GM19099 (cell line): ENCODE measurements at regions not wholly inside any gene's neighbourhood (a gene's known extent, or its start where the extent isn't known, plus 50 kb on each side); places are given as distances from the start of the nearest gene placed in this dataset.

ENCODE experiments used
- POLR2A ChIP-seq: IDR thresholded peaks from 3 replicates; pipeline ENCODE4 v1.6.1; 2011; ENCODE audit warnings: low read depth; ENCODE audit not compliant: insufficient read length; ENCODE audit errors: extremely low read depth

GRCh38 chr6:112481211-112481610 lies 134.1 kb downstream of the RFPL4B start:
- TF ChIP-seq POLR2A = no peak

- no peak for TF ChIP-seq POLR2A
These were observed 135.2 kb downstream of the RFPL4B start for GRCh38 chr6:112482373-112482772.

- TF ChIP-seq POLR2A = no peak
These were observed 138.1 kb downstream of the RFPL4B start for GRCh38 chr6:112485120-112485826.

- no peak for TF ChIP-seq POLR2A
These were observed 138.7 kb downstream of the RFPL4B start for GRCh38 chr6:112485827-112486212.

- TF ChIP-seq POLR2A = no peak
These were observed 139.3 kb downstream of the RFPL4B start for GRCh38 chr6:112486454-112486853.

GRCh38 chr6:112488238-112488637 lies 141.1 kb downstream of the RFPL4B start:
- no peak for TF ChIP-seq POLR2A

- TF ChIP-seq POLR2A = no peak
These were observed 154.6 kb downstream of the RFPL4B start for GRCh38 chr6:112501705-112502104.

- TF ChIP-seq POLR2A = no peak
These were observed 155.4 kb downstream of the RFPL4B start for GRCh38 chr6:112502351-112503090.

GRCh38 chr6:112503091-112503596 lies 156.0 kb downstream of the RFPL4B start:
- no peak for TF ChIP-seq POLR2A

- no peak for TF ChIP-seq POLR2A
These were observed 157.5 kb downstream of the RFPL4B start for GRCh38 chr6:112504621-112505020.

GRCh38 chr6:112511441-112511840 lies 164.3 kb downstream of the RFPL4B start:
- TF ChIP-seq POLR2A = no peak

GRCh38 chr6:112513175-112513574 lies 166.0 kb downstream of the RFPL4B start:
- TF ChIP-seq POLR2A = no peak

GRCh38 chr6:112522587-112522986 lies 175.5 kb downstream of the RFPL4B start:
- no peak for TF ChIP-seq POLR2A

GRCh38 chr6:112524071-112524470 lies 176.9 kb downstream of the RFPL4B start:
- TF ChIP-seq POLR2A = no peak

GRCh38 chr6:112525749-112526148 lies 178.6 kb downstream of the RFPL4B start:
- TF ChIP-seq POLR2A = no peak

GRCh38 chr6:112526594-112526993 lies 179.5 kb downstream of the RFPL4B start:
- no peak for TF ChIP-seq POLR2A
